Natural killer cell (primary cell): ENCODE measurements at regions not wholly inside any gene's neighbourhood (a gene's known extent, or its start where the extent isn't known, plus 50 kb on each side); places are given as distances from the start of the nearest gene placed in this dataset.

Experiments used
- ATAC-seq, 3 donors: fragments of 150-1000 bp in 2 of 3; fragments of 200-7000 bp in 1 of 3; cut with Tn5 transposase; 1 replicate in 1 of 3; 2 replicates in 2 of 3; pipeline ENCODE4 v1.10.0; 2021; ENCODE audit warnings: mild to moderate bottlenecking in 2 of 3, moderate library complexity in 2 of 3
- DNase-seq, 2 donors: peaks; one replicate each; pipeline versions ENCODE4 v3.0.0 to v3.0.0-alpha.2; 2013 to 2021; ENCODE audit warnings: mixed read lengths in 1 of 2
- H3K27ac ChIP-seq: one replicate; pipeline ENCODE4 v1.5.1; 2013; ENCODE audit warnings: mild to moderate bottlenecking, low read length
- H3K27me3 ChIP-seq: one replicate; pipeline ENCODE4 v1.6.1; 2013; ENCODE audit warnings: low read length; ENCODE audit not compliant: control insufficient read depth, insufficient read depth
- H3K36me3 ChIP-seq: one replicate; pipeline ENCODE4 v1.6.1; 2013; ENCODE audit warnings: low read length; ENCODE audit not compliant: control insufficient read depth, insufficient read depth
- H3K4me1 ChIP-seq: one replicate; pipeline ENCODE4 v1.6.1; 2013; ENCODE audit warnings: low read length; ENCODE audit not compliant: control insufficient read depth, insufficient read depth
- H3K4me3 ChIP-seq: one replicate; pipeline ENCODE4 v1.5.1; 2013; ENCODE audit warnings: low read length
- H3K9me3 ChIP-seq: one replicate; pipeline ENCODE4 v1.6.1; 2013; ENCODE audit warnings: low read length; ENCODE audit not compliant: control insufficient read depth, insufficient read depth
- H3K27ac Mint-ChIP-seq, 2 donors: one replicate each; pipeline ENCODE4 v1.8.0; 2022; ENCODE audit warnings: mild to moderate bottlenecking in 2 of 2, mixed read lengths in 2 of 2, moderate library complexity in 1 of 2
- H3K27me3 Mint-ChIP-seq, 2 donors: one replicate each; pipeline ENCODE4 v1.8.0; 2022; ENCODE audit warnings: low read depth in 2 of 2, mixed read lengths in 2 of 2
- H3K36me3 Mint-ChIP-seq: one replicate; pipeline ENCODE4 v1.8.0; 2022; ENCODE audit warnings: mixed read lengths
- H3K4me1 Mint-ChIP-seq, 2 donors: one replicate each; pipeline ENCODE4 v1.8.0; 2022; ENCODE audit warnings: mixed read lengths in 2 of 2
- H3K4me3 Mint-ChIP-seq: one replicate; pipeline ENCODE4 v1.8.0; 2022; ENCODE audit warnings: mild to moderate bottlenecking, moderate library complexity, mixed read lengths
- H3K9me3 Mint-ChIP-seq, 2 donors: one replicate each; pipeline ENCODE4 v1.8.0; 2022; ENCODE audit warnings: mixed read lengths in 2 of 2
- CTCF ChIP-seq: fragments of 200-600 bp; IDR thresholded peaks from one replicate; pipeline ENCODE4 v1.8.0; 2022; ENCODE audit warnings: antibody characterized with exemption
- WGBS: methylation state at CpG from one replicate; pipeline ENCODE4 v1.1.7; 2013; ENCODE audit warnings: missing lambda C conversion rate; ENCODE audit not compliant: insufficient coverage; 5-methylcytosine and 5-hydroxymethylcytosine counted together
- intact Hi-C: fragments of 100-400 bp; cut with micrococcal nuclease; formaldehyde crosslinking; loops from one replicate; pipeline ENCODE4 v1.14.2; 2022

- DNase-seq: no peak
- no peaks in the 10 kb centered on the region for H3K36me3 ChIP-seq
- H3K27me3 ChIP-seq: no peaks in the 10 kb centered on the region
- H3K36me3 Mint-ChIP-seq: no peaks in the 10 kb centered on the region
- no peak for TF ChIP-seq CTCF
- no peak overlapping the region for H3K4me3 Mint-ChIP-seq
- no peaks in the 10 kb centered on the region for H3K4me1 ChIP-seq
- no peaks in the 10 kb centered on the region for H3K9me3 ChIP-seq
- H3K4me1 Mint-ChIP-seq: no peaks in the 10 kb centered on the region
- H3K4me3 ChIP-seq: no peak overlapping the region
- intact Hi-C loops: no loop called here
- no peak for ATAC-seq
- peaks cover 0 to under 1% of the 10 kb centered on the region in 2 donors for H3K27me3 Mint-ChIP-seq
- no peak overlapping the region for H3K27ac ChIP-seq
- H3K27ac Mint-ChIP-seq: no peak overlapping the region
- WGBS: 100% methylated on average over 1 of the region's 1 CpG
- H3K9me3 Mint-ChIP-seq: peaks cover 11 to 14% of the 10 kb centered on the region in 2 donors
These were observed 182.4 kb upstream of the ATP10B start for GRCh38 chr5:161034451-161034850.

- no peak for DNase-seq
- ATAC-seq: no peak
- H3K9me3 ChIP-seq: no peaks in the 10 kb centered on the region
- intact Hi-C loops: no loop called here
- Mint-ChIP-seq H3K4me3 (no peak overlapping the region), H3K4me1 (no peaks in the 10 kb centered on the region), H3K27ac (no peak overlapping the region), H3K9me3 (peaks cover under 1 to 7% of the 10 kb centered on the region in 2 donors), H3K27me3 (peaks cover 0 to 2% of the 10 kb centered on the region in 2 donors), H3K36me3 (no peaks in the 10 kb centered on the region)
- no peaks in the 10 kb centered on the region for H3K36me3 ChIP-seq
- TF ChIP-seq CTCF: no peak
- no peaks in the 10 kb centered on the region for H3K27me3 ChIP-seq
- WGBS: 64% methylated on average over 2 of the region's 3 CpGs
- no peaks in the 10 kb centered on the region for H3K4me1 ChIP-seq
- no peak overlapping the region for H3K27ac ChIP-seq
- no peak overlapping the region for H3K4me3 ChIP-seq
These were observed 178.2 kb upstream of the ATP10B start for GRCh38 chr5:161030229-161030628.

GRCh38 chr5:161027763-161028162 lies 175.8 kb upstream of the ATP10B start:
- H3K4me1 Mint-ChIP-seq: no peaks in the 10 kb centered on the region
- no peak for DNase-seq
- H3K4me1 ChIP-seq: no peaks in the 10 kb centered on the region
- no peak overlapping the region for H3K4me3 ChIP-seq
- H3K27ac ChIP-seq: no peak overlapping the region
- H3K27me3 Mint-ChIP-seq: peaks cover 0 to 2% of the 10 kb centered on the region in 2 donors
- TF ChIP-seq CTCF: no peak
- H3K27ac Mint-ChIP-seq: no peak overlapping the region
- H3K9me3 ChIP-seq: no peaks in the 10 kb centered on the region
- no peak for ATAC-seq
- no peak overlapping the region for H3K4me3 Mint-ChIP-seq
- no peaks in the 10 kb centered on the region for H3K36me3 ChIP-seq
- peaks cover 0 to 5% of the 10 kb centered on the region in 2 donors for H3K9me3 Mint-ChIP-seq
- intact Hi-C loops: no loop called here
- no peaks in the 10 kb centered on the region for H3K36me3 Mint-ChIP-seq
- H3K27me3 ChIP-seq: no peaks in the 10 kb centered on the region

GRCh38 chr5:161023551-161023950 lies 171.5 kb upstream of the ATP10B start:
- WGBS: 88% methylated on average over 3 of the region's 4 CpGs
- no peaks in the 10 kb centered on the region for H3K27me3 Mint-ChIP-seq
- Histone ChIP-seq H3K9me3 (no peaks in the 10 kb centered on the region), H3K27ac (no peak overlapping the region), H3K27me3 (no peaks in the 10 kb centered on the region), H3K4me3 (no peak overlapping the region), H3K4me1 (no peaks in the 10 kb centered on the region), H3K36me3 (no peaks in the 10 kb centered on the region)
- peaks cover 3 to 4% of the 10 kb centered on the region in 2 donors for H3K9me3 Mint-ChIP-seq
- H3K36me3 Mint-ChIP-seq: no peaks in the 10 kb centered on the region
- no peak overlapping the region for H3K4me3 Mint-ChIP-seq
- intact Hi-C loops: no loop called here
- ATAC-seq (no peak), DNase-seq (no peak)
- TF ChIP-seq CTCF: no peak
- H3K27ac Mint-ChIP-seq: no peak overlapping the region
- H3K4me1 Mint-ChIP-seq: no peaks in the 10 kb centered on the region
